ENCODE measurements at regions not wholly inside any gene's neighbourhood (a gene's known extent, or its start where the extent isn't known, plus 50 kb on each side); places are given as distances from the start of the nearest gene placed in this dataset.

- TF ChIP-seq CTCF (IDR thresholded peaks at IDR 0.05), result no peak
- TF ChIP-seq ZFX (IDR thresholded peaks at IDR 0.05; ENCODE audit: borderline replicate concordance), result no peak
Measured at GRCh38 chr4:33577791-33578190, 2666.5 kb downstream of the ARAP2 start.

Measured in 22Rv1 (cell line).